ENCODE measurements at regions not wholly inside any gene's neighbourhood (a gene's known extent, or its start where the extent isn't known, plus 50 kb on each side); places are given as distances from the start of the nearest gene placed in this dataset.

DNA sequence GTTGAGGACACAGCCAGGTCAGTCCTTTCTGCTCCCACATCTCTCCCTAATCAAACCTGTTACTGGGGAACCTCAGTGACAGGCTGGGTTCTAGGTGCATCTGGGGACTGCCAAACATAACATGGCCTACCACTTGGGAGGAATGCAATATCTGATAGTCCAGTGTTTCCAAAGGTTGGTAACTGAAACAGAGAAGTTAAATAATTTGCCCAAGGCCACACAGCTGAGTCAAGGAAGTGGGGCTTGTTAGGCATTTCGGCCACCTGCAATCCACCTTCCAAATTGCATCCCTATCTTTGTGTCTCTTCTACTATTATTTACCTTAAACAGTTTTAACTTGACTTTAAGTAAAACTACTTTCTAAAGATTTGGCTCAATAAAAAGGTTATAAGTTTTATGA is 731.3 kb downstream of the UQCRFS1 start:
- no peak for DNase-seq (ENCODE audit: low spot score)

DNA sequence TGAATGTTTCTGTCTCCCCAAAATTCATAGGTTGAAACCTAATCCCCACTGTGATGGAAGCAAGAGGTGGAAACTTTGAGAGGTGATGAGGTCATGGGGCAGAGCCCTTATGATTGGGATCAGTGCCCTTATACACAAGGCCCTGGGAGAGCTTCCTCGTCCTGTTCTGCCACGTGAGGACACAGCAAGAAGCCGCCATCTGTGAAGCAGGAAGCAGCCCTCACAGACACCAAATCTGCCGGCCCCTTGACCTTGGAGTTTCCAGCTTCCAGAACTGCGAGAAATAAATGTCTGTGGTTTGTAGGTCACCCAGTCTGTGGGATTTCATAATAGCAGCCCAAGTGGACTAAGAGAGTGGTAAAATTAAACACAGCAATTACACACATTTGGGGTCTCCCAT is 737.4 kb downstream of the UQCRFS1 start:
- no peak for DNase-seq (ENCODE audit: low spot score)

DNA sequence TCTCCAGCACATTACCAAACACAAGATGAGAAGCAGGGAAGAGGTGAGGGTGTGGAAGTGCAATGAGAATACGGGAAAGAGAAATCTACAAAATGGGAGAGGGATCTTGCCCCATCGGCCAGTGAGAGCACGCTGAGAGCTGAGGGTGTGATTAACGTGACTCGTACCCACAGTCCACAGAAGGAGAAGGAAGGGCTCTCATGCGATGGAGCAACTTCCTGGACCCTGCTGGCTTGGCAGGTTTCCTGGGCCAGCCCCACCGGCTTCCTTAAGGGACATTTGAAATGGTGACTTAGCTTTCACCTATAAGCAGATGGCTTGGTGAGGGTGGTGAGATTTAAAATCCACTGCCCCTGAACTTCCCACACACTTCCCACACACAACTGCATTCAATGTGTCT is 740.1 kb downstream of the UQCRFS1 start:
- no peak for DNase-seq (ENCODE audit: low spot score)

DNA sequence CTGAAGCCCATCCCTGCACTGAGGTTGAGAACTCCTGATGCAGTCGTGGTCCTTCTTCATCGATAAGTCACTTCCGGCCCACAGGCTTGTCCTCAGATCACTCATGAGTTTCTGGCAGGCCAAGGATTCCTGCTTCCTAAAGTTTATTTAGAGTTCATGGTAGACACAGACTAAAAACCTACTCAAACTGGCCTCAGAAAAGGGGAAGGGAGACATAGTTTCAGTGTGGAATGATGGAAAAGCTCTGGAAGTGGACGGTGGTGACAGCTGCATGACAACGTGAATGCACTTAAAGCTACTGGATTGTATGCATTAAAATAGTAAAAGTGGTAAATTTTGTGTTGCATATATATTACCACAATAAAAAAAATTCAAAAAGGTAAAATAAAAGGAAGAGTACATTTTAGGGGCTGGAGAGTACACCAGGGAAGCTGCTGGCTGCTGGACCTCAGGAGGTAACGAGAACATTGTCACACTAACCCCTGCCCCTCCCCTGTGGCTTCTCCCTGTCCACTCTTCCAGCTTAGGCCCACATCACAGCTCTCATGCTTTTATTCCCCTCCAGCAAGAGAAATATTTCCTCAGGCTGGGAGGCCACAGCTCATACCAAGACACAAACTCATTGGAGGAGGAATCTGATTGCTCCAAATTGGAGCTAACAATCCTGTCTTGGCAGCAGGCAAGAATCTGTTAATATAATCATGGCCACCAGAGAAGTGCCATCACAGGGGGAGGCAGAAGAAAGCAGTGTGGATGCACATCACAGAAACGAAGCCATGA is 741.0 kb downstream of the UQCRFS1 start:
- peak; percentile 47 for DNase-seq (ENCODE audit: low spot score)

DNA sequence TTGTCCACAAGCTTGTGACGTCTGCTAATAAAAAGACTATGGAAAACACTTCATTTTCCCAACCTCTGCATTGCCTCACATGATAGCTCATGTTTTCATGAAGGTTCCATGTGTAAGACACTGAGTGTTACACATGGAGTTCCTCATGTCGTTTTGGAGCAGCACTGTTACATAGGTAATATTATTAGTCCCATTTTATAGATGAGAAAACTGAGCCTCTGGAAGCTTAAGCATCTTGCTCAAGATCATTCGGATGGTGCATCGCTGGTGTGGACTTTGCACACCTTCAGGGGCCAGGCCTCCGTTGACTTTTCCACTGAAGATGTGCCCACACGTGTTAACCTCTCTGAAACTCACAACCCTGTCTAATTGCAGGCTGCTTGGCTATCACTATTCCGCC is 743.4 kb downstream of the UQCRFS1 start:
- DNase-seq (ENCODE audit: low spot score) = no peak

DNA sequence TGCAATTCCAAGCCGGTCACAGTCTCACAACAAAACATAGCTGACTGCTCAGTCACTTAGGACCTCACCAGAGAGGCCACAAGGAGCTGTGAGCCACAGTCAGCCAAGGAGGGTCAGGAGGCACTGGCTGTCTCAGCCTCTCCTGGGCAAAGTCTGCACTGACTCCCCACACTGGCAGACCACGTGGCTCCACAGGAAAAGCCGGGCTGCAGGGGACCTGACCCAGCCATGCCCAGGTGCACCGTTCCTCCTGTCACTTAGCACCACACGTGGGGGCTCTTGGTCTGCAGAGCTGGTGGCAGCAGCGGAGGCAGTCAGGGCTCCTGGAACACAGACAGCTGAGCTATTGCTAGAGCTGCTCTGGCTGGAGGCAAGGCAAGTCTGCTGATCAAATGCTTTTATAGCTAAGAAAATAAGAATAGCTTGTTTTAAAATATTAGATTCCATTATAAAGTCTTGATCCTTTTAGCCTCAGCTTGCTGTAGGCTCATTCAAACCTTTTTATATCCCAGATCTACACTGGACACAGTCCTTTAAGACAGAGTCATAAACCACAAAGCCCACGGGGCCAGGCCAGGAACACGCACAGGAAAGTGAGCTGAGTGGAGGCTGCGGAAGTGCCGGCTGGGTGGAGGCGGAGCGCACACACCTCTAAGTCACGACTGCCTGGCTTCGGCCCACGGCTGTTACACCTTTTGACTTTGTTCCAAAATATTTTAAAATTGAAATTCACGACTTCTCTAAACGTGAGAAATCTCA is 744.1 kb downstream of the UQCRFS1 start:
- DNase-seq (ENCODE audit: low spot score) = peak; percentile 85

DNA sequence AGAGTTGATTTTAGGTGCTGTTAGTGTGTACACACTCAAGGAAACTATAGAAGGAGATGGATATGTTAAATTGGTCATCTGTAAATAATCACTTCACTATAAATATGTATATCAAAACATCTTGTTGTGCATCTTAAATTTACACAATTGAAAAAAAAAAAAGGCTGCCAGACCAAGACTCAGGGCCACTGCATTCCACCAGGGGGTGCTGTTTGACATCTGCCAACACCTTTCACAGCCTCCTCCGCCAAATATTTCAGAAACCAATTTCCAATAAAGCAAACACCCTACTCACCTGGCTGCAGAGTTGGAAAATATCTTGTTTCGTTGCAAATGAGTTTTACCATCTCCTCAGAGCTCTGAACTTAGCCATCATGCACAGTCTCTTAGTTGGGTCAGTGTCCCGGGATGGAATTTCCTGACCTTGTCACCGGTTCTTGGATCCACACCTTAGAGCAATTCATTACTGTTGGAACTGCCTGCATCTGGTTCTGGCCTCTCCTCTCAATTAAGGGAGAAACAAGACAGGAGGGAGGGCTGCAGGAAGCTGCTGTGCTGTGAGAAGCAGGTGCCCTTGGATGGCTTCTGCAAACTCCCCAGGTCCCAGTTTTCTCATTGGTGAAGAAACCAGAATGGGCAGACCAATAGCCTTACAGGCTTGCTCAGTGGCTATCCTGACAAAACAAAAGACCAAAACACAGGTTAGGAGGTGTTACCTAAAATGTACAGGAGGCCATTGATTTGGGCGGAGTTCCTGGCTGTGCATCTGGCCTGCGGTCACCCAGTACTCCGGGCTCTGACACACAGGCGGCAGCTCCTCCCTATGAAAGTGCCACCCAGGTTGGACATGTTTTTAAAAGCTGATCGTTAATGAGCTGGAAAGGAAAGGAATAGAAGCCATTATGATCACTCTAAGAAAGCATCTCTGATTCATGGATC is 746.6 kb downstream of the UQCRFS1 start:
- DNase-seq (ENCODE audit: low spot score) = peak; percentile 48

DNA sequence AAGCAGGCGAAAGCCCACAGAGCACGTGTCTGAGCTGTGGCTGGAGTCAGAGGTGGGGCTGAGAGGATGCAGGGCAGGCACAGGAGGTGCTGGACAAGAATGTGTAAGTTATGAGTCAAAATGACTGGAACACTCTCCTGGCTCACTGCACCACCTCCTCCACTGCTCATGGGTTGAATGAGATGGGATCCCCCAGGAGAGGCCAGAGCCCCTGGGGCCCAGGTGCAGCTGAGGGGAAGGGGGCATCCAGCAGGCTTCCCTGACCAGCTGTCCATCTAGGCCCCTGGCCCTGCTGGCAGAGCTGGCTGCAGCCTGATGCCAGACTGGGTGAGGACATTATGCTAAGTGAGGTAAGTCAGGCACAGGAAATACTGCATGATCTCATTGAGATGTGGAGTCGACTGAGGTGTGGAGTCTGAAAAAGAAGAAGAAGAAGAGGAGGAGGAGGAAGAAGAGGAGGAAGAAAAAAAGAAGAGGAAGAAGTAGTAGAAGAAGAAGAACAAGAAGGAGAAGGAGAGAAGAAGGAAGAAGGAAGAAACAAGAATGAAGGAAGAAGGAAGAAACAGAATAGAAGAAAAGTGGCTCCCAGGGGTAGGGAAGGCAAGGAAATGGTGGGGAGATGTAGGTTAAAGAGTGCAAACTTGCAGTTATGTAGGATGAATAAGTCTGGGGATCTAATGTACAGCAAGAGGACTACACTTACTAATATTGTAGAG is 747.4 kb downstream of the UQCRFS1 start:
- DNase-seq (ENCODE audit: low spot score) = peak; percentile 61

DNA sequence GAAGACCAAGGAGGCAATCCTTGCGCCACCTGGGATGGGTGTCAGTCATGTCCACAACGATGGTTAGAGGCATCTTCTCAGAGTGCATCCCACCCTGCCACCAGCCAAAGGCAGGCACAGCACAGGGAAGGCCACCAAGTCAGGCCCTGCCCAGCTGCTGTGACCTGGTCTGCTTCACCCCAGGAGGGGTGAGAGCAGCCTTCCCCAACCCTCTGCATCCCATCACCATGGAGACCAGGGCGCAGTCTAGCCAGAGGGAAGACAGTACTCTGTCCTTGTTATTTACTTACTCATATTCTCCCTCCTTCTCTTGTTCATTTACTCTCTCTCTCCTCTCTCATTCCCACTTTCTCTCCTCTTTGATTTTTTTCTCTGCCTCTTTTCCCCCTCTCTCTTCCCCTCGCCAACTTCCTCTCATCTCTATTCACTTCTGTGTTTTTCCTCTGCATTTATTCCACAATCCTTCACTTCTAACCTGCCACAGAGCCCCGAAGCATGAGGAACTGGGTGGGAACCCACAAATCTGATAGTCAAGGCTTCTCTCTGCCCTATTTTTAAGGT is 749.4 kb downstream of the UQCRFS1 start:
- no peak for DNase-seq (ENCODE audit: low spot score)

DNA sequence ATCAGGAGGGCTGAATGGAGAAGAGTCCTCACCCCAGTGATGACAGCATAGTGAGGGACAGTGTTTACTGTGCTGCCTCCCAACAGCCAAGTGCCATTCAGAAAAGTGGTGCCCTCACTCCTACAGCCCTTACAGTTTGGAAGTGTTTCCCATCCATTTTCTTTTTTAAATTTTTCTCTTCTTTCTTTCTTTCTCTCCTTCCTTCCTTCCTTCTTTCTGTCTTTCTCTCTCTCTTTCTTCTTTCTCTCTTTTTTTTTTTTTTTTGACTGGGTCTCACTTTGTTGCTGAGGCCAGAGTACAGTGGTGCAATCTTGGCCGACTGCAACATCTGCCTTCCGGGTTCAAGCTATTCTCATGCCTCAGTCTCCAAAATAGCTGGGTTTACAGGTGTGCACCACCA is 755.3 kb downstream of the UQCRFS1 start:
- DNase-seq (ENCODE audit: low spot score) = no peak

DNA sequence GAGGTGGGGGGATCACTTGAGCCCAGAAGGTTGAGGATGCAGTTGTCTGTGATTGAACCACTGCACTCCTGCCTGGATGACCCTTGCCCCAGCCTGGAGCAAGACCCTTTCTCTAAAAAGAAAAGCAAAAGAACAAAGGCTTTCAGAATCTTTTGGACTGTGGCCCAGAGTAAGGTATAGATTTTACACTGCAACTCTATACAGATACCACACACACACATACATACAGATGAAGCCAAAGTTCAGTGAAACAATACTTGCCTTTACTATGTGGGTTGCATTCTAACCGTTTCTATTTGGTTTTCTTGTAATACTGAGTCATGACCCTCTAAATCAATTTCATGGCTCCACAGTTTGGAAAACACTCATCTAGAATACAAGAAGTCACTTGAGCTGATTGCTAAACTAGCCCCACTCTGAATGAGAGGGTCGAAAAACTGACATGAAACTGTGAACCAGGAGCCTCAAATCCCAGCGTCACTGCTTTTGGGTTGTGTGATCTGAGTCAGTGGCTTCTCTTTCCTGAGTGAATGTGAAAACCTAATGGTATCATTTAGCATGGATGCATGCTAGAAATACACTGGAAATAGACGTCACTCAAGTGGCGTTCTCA is 756.1 kb downstream of the UQCRFS1 start:
- no peak for DNase-seq (ENCODE audit: low spot score)

DNA sequence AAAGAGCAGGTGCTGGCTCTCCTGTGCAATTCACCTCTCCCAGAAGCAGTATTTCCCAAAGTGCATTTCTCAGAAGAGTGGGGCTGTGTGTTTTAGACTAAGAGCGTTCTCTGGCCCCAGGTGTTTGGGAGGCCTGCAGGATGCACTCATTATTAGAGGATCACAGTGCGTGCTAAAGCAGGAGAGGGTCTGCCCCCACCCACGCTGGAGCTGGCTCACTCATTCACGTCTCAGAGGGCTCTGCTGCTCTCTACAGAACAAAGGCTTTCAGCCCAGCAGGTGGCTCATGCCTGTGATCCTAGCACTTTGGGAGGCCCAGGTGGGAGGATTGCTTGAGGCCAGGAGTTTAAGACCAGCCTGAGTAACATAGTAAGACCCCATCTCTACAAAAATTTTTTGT is 756.7 kb downstream of the UQCRFS1 start:
- DNase-seq (ENCODE audit: low spot score) = no peak

DNA sequence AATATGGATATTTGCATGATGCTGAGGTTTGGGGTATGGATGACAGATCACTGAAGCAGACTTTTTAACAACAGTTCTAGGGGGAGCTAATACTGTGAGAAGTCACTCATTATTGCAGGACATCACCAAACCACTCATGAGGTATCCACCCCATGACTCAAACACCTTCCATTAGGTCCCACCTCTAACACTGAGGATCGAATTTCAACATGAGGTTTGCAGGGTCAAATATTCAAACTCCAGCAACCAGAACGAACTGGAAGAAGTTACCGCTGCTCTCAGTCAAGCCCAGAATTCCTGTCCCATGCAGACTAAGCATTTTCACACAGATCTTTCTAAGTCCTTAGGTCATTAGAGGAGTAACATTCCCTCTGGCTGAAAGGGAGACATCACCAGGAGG is 758.9 kb downstream of the UQCRFS1 start:
- DNase-seq (ENCODE audit: low spot score) = no peak

DNA sequence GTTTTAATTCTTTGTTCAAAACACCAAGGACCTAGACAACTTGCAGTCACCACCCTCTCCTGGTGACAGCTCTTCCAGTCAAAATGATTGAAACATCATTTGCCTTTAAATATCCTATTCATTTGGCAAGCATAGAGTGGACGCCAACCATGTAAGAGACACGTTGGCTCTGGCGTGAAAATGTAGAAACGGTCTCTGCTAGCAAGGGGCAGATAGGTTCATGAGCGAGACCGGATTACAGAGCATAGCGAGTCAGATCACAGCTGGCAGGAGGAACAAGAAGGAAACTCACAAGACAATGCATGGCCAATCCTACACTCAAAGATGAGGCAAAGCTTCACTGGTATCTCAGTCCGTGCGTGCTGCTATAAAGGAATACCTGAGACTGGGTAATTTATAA is 759.5 kb downstream of the UQCRFS1 start:
- no peak for DNase-seq (ENCODE audit: low spot score)

DNA sequence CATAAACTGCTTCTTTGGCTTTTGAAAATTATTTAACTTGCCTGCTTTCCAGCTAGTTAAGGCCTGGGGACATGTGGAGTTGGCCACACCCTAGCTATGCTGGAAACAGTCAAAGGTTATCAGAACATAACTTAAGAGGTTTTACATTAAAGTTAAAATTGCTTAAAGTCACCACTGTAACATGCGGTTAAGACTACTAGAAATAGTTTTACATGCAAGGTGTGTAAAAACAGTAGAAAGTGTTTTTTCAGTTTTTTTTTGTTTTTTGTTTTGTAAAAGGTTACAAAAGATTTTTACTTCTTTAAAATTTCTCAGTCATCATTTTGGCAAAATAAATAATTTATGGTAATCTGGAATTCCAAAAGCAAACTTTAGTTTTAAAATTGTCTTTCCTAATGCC is 763.1 kb downstream of the UQCRFS1 start:
- no peak for DNase-seq (ENCODE audit: low spot score)

DNA sequence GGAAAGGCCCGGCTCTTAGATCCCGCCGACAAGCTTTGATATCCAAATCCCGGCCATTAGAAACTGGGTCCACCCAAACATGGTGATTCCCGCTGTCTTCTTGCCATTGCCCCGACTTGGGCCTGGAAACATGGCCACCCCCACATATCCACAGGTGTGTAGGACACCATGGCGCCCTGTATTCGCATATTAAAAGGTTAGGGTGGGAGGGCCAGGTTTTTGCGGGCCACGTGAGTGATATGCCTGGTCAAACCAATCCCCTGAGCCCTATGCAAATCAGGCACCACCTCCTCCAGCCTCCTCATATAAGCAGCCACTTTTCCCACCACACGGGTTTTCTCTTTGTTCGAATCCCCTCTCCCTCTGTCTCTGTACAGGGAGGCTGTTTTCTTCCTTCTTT is 766.4 kb downstream of the UQCRFS1 start:
- no peak for DNase-seq (ENCODE audit: low spot score)

DNA sequence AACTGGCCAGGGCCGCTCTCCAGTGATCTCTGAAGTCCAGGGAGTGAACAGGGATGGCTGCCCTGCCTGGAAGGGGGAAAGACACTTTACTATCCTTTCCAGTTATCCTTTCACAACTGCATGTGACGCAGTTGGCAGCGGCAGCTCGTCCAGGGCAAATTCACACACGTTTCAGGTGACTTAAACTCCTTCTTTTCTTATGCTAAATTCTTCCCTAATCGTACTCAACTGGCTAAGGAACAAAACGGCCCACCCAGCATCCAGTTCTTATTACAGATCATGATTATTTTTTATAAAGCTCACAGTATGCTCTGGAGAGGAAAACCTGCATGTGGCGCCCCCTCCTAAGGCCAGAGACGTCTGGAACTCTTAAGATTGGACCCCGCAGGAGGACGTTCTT is 767.1 kb downstream of the UQCRFS1 start:
- DNase-seq (ENCODE audit: low spot score) = no peak

DNA sequence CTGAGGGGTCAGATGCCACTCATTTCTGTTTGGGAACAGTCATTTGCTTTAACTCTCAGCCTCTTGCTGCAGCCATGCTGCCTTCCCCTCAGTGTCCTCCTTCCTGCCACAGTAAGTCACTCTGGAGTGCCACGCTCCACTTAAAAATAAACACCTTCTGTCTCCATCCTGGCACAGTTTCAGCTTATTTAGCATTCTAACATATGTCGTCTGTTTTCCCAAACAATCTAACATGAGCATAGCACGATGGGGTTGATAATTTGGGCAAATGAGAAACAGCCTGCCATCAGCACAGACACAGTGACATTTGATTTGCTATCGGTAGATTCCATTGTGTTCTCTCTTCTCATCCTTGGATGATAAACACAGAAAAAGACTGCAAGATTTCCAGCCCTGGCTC is 768.6 kb downstream of the UQCRFS1 start:
- DNase-seq (ENCODE audit: low spot score) = no peak

DNA sequence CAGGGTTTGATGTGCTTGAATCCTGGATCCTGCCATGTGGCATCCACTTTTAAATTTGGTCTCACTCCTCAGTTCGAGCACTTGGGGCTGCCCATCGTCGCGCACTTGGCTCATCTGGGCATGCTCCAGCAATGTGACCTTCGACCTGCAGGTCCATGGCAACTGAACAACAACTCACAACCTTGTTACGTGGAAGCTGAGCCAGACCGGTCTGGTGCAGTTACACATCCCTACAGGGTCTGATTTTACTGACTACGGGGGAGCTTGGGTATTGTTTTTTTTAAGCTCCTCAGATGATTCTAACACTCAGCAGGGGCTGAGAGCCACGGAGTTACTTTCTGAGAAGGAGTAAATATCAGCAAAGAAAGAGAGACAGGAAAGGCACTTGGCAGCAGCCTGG is 769.6 kb downstream of the UQCRFS1 start:
- DNase-seq (ENCODE audit: low spot score) = no peak

DNA sequence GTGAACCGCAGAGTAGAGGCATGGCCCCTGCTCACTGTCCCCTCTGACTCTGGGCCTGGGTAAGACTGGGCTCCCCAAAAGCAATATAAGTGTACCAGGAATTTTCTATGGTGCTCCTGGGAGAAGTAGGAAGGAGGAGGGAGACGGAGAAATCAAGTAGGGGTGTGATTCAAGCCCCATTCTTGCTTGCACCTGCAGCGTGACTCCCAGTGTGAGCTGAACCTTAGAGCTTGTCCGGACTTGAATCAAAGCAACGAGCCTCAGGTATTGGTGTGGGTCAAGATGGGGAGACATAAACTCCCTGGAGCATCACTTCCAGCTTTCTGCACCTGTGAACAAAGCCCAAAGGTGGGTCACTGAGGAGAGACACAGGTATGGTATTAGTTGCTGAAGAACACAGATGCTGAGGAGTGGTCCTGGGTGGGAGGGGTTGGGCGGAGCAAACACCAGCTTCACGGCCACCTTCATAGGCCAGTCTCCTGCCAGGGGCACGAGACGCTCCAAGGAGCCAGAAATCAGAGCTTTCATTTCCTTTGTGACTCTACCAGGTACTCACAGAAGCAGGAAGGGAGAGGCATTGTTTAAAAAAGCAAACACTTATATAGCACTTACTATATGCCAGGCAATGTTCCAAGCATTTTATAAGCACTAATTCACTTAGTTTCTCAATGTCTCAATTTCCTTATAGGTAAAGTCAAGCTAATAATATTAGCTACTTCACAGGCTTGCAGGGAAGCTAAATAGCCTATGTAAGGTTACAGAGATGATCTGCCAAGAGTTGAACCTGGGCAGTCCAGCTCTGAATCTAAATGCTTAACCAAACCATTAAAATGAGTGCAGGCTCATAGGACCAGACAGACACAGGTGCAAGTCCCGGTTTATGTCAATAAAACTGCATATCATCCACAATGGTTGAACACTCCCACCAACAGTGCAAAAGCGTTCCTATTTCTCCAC is 775.3 kb downstream of the UQCRFS1 start:
- DNase-seq (ENCODE audit: low spot score) = no peak
